C4-2B (cell line): ENCODE measurements at regions not wholly inside any gene's neighbourhood (a gene's known extent, or its start where the extent isn't known, plus 50 kb on each side); places are given as distances from the start of the nearest gene placed in this dataset.

Experiments
- ZFX ChIP-seq: fragments of 450-650 bp; IDR thresholded peaks from 2 replicates; pipeline ENCODE4 v1.6.1; 2017
- TF ChIP-seq, protein P1 (sequence below): fragments of 450-650 bp; conservative IDR thresholded peaks from 2 replicates; pipeline ENCODE4 v1.5.1; 2017; ENCODE audit warnings: mild to moderate bottlenecking

DNA sequence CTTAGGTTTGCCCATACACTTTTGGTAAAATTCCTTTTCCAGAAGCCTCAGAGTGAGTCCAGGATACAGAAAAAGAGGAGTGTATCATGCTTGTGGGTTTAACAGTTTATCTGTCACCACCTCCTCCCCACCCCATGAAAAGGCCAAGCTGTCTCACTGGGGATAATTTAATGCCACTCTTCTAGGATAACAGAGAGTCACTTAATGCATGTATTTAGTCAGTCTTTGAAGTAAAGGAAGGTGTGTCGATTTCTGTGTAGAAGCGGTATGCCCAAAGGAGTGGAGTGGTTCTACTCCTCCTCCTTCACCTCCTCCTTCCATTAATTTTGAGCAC lies 116.4 kb downstream of the QPCT start:
- TF ChIP-seq, protein P1, sequence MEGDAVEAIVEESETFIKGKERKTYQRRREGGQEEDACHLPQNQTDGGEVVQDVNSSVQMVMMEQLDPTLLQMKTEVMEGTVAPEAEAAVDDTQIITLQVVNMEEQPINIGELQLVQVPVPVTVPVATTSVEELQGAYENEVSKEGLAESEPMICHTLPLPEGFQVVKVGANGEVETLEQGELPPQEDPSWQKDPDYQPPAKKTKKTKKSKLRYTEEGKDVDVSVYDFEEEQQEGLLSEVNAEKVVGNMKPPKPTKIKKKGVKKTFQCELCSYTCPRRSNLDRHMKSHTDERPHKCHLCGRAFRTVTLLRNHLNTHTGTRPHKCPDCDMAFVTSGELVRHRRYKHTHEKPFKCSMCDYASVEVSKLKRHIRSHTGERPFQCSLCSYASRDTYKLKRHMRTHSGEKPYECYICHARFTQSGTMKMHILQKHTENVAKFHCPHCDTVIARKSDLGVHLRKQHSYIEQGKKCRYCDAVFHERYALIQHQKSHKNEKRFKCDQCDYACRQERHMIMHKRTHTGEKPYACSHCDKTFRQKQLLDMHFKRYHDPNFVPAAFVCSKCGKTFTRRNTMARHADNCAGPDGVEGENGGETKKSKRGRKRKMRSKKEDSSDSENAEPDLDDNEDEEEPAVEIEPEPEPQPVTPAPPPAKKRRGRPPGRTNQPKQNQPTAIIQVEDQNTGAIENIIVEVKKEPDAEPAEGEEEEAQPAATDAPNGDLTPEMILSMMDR: no peak
- no peak for TF ChIP-seq ZFX
